Activated T-helper 1 cell treated with Interleukin-2 at 50 U/mL for 16 hours (primary cell): ENCODE measurements at regions not wholly inside any gene's neighbourhood (a gene's known extent, or its start where the extent isn't known, plus 50 kb on each side); places are given as distances from the start of the nearest gene placed in this dataset.
"Not testable (repeated sequence)": the region's sequence is repeated elsewhere in the genome, so short reads cannot be mapped to it uniquely, and the experiment has no call there.

Experiments used
- DNase-seq: peaks from one replicate; pipeline ENCODE4 v3.0.0-alpha.2; 2020; ENCODE audit warnings: low read depth

- DNase-seq, result no peak
Observed at GRCh38 chr11:37907436-37908218, 1309.6 kb upstream of the RAG2 start.

GRCh38 chr11:37905707-37906417, 1307.8 kb upstream of the RAG2 start:
- DNase-seq, result no peak

- DNase-seq, result no peak
Observed at GRCh38 chr11:37896016-37896415, 1298.0 kb upstream of the RAG2 start.

GRCh38 chr11:37881741-37882140, 1283.7 kb upstream of the RAG2 start:
- DNase-seq, result no peak

- DNase-seq, result no peak
Observed at GRCh38 chr11:37861671-37862070, 1263.6 kb upstream of the RAG2 start.

GRCh38 chr11:37858806-37859537, 1260.9 kb upstream of the RAG2 start:
- not testable (repeated sequence) for DNase-seq

- no peak for DNase-seq
Observed at GRCh38 chr11:37858398-37858797, 1260.4 kb upstream of the RAG2 start.

- no peak for DNase-seq
Observed at GRCh38 chr11:37857726-37858125, 1259.7 kb upstream of the RAG2 start.

- DNase-seq, result no peak
Observed at GRCh38 chr11:37849706-37850105, 1251.7 kb upstream of the RAG2 start.

GRCh38 chr11:37843603-37844002, 1245.6 kb upstream of the RAG2 start:
- no peak for DNase-seq

GRCh38 chr11:37841016-37841415, 1243.0 kb upstream of the RAG2 start:
- DNase-seq, result no peak

- DNase-seq, result not testable (repeated sequence)
Observed at GRCh38 chr11:37840345-37840744, 1242.3 kb upstream of the RAG2 start.

- DNase-seq, result no peak
Observed at GRCh38 chr11:37830529-37830928, 1232.5 kb upstream of the RAG2 start.

GRCh38 chr11:37817727-37818270, 1219.8 kb upstream of the RAG2 start:
- no peak for DNase-seq

GRCh38 chr11:37812281-37812880, 1214.3 kb upstream of the RAG2 start:
- DNase-seq, result no peak

GRCh38 chr11:37811349-37811748, 1213.3 kb upstream of the RAG2 start:
- DNase-seq, result no peak

GRCh38 chr11:37804666-37805065, 1206.6 kb upstream of the RAG2 start:
- no peak for DNase-seq

GRCh38 chr11:37788141-37788877, 1190.3 kb upstream of the RAG2 start:
- DNase-seq, result no peak

GRCh38 chr11:37786214-37786755, 1188.2 kb upstream of the RAG2 start:
- DNase-seq, result no peak

GRCh38 chr11:37774441-37774840, 1176.4 kb upstream of the RAG2 start:
- DNase-seq, result no peak

- DNase-seq, result no peak
Observed at GRCh38 chr11:37770145-37770544, 1172.1 kb upstream of the RAG2 start.
